SU-DHL-6 (cell line): ENCODE measurements at regions not wholly inside any gene's neighbourhood (a gene's known extent, or its start where the extent isn't known, plus 50 kb on each side); places are given as distances from the start of the nearest gene placed in this dataset.

Experiments used
- H2AFZ ChIP-seq: fragments of 200-600 bp; sonication (generic); 2 replicates; pipeline ENCODE4 v1.6.1; 2014; ENCODE audit warnings: low read depth, mild to moderate bottlenecking, moderate library complexity, mixed read lengths, antibody characterized with exemption, low read length; ENCODE audit not compliant: severe bottlenecking
- H3F3A ChIP-seq: fragments of 200-600 bp; shearing (Covaris generic); 2 replicates; pipeline ENCODE4 v1.6.0; 2016; ENCODE audit warnings: antibody characterized with exemption, mild to moderate bottlenecking; ENCODE audit not compliant: insufficient read depth
- H3K27ac ChIP-seq: fragments of 200-600 bp; sonication (generic); 2 replicates; pipeline ENCODE4 v1.5.1; 2016; ENCODE audit warnings: low read depth, mild to moderate bottlenecking, low read length, moderate library complexity, mixed read lengths
- H3K27me3 ChIP-seq: fragments of 200-600 bp; sonication (generic), shearing (Covaris generic); 2 replicates; pipeline ENCODE4 v1.6.0; 2014; ENCODE audit warnings: mild to moderate bottlenecking, low read length
- H3K36me3 ChIP-seq: fragments of 200-600 bp; sonication (generic); 2 replicates; pipeline ENCODE4 v1.6.1; 2014; ENCODE audit warnings: mild to moderate bottlenecking, low read length, mixed read lengths
- H3K4me2 ChIP-seq: fragments of 300-600, 200-600 bp; shearing (Covaris generic), sonication (generic); 2 replicates; pipeline ENCODE4 v1.6.0; 2014; ENCODE audit warnings: low read length, low read depth, mild to moderate bottlenecking; ENCODE audit not compliant: poor library complexity, severe bottlenecking
- H3K4me3 ChIP-seq: fragments of 200-600 bp; sonication (generic); 2 replicates; pipeline ENCODE4 v1.5.1; 2014; ENCODE audit warnings: antibody characterized with exemption, low read length, mild to moderate bottlenecking, mixed read lengths; ENCODE audit not compliant: insufficient read depth, poor library complexity, severe bottlenecking
- H3K79me2 ChIP-seq: fragments of 200-600 bp; sonication (generic); 2 replicates; pipeline ENCODE4 v1.6.1; 2014; ENCODE audit warnings: mild to moderate bottlenecking, low read length, moderate library complexity; ENCODE audit not compliant: insufficient read depth
- H3K9ac ChIP-seq: fragments of 200-600 bp; sonication (generic); 2 replicates; pipeline ENCODE4 v1.7.0; 2014; ENCODE audit warnings: mild to moderate bottlenecking, low read length
- H3K9me2 ChIP-seq: fragments of 200-600 bp; sonication (generic); replicated peaks from 2 replicates; pipeline ENCODE4 v1.6.1; 2014; ENCODE audit warnings: low read length; ENCODE audit not compliant: insufficient read depth
- H3K9me3 ChIP-seq: fragments of 200-600 bp; sonication (generic); 2 replicates; pipeline ENCODE4 v1.6.1; 2014; ENCODE audit warnings: low read length, mixed read lengths; ENCODE audit not compliant: insufficient read depth
- H4K20me1 ChIP-seq: fragments of 200-600 bp; sonication (generic); 2 replicates; pipeline ENCODE4 v1.6.1; 2014; ENCODE audit warnings: low read depth, mild to moderate bottlenecking, antibody characterized with exemption, low read length, moderate library complexity, mixed read lengths
- CTCF ChIP-seq: fragments of 200-600 bp; sonication (generic); IDR thresholded peaks from one replicate; pipeline ENCODE4 v1.5.1; 2017; ENCODE audit warnings: antibody characterized with exemption, mild to moderate bottlenecking, low read length, moderate library complexity; ENCODE audit not compliant: insufficient read depth, poor library complexity, severe bottlenecking
- EZH2phosphoT487 ChIP-seq: fragments of 200-600 bp; sonication (generic), shearing (Covaris generic); conservative IDR thresholded peaks from 2 replicates; pipeline ENCODE4 v1.6.1; 2018; ENCODE audit warnings: mild to moderate bottlenecking, antibody characterized with exemption, low read length, moderate library complexity, mixed read lengths

GRCh38 chr4:126038502-126039144 is 723.9 kb downstream of the FAT4 start:
- TF ChIP-seq CTCF (no peak), EZH2phosphoT487 (no peak)
- no peaks in the 10 kb centered on the region for H3K36me3 ChIP-seq
- H3K4me3 ChIP-seq = no peak overlapping the region
- H3K27ac ChIP-seq = no peak overlapping the region
- no peak overlapping the region for H3K4me2 ChIP-seq
- no peaks in the 10 kb centered on the region for H3K27me3 ChIP-seq
- H2AFZ ChIP-seq = no peak overlapping the region
- H3K79me2 ChIP-seq = no peaks in the 10 kb centered on the region
- no peaks in the 10 kb centered on the region for H3K9me2 ChIP-seq
- no peaks in the 10 kb centered on the region for H3F3A ChIP-seq
- no peaks in the 10 kb centered on the region for H3K9me3 ChIP-seq
- no peak overlapping the region for H3K9ac ChIP-seq
- no peaks in the 10 kb centered on the region for H4K20me1 ChIP-seq

DNA sequence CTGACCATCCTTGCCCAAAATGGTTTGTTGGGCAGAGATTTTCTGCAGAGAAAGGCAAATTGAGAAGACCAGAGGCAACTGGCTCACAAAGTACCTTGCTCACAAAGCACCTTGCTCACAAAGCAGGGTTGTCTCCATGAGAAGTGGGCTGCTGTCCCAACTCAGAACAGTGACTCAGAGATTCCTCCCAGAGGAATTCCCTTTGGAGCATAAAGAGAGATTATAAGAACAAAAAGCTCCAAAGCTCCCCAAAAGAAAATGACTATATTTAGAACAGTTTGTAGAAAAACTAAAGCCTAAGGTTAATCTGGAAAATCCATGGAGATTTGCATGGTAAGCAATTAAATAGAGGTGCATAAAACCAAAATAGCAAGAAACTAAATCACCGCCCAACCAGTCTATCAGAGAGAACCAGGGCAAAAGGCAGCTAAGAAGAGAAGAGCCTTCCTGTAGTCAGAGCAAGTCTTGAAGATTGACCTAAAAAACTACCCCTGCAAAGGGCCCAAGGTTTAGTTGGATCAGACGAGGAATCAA is 731.4 kb downstream of the FAT4 start:
- Histone ChIP-seq H3K9me2 (no peaks in the 10 kb centered on the region), H3K4me3 (no peak overlapping the region), H3K27ac (no peak overlapping the region), H3K36me3 (no peaks in the 10 kb centered on the region), H4K20me1 (no peaks in the 10 kb centered on the region), H3K4me2 (no peak overlapping the region), H3K9ac (no peak overlapping the region), H3F3A (no peaks in the 10 kb centered on the region), H2AFZ (no peak overlapping the region), H3K27me3 (no peaks in the 10 kb centered on the region), H3K9me3 (no peaks in the 10 kb centered on the region), H3K79me2 (no peaks in the 10 kb centered on the region)
- TF ChIP-seq CTCF = no peak
- no peak for TF ChIP-seq EZH2phosphoT487

DNA sequence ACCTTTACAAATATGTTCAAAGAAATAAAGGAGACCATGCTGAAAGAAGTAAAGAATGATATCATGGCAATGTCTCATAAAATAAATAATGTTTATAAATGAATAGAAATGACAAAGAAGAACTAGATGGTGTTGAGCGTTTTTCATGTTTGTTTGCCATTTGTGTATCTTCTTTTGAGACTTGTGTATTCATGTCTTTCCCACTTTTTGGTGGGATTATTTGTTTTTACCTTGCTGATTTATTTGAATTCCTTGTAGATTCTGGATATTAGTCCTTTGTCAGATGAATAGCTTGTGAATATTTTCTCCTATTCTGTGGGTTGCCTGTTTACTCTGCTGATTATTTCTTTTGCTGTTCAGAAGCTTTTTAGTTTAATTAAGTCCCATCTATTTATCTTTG is 732.4 kb downstream of the FAT4 start:
- Histone ChIP-seq H3F3A (no peaks in the 10 kb centered on the region), H3K79me2 (no peaks in the 10 kb centered on the region), H3K9ac (no peak overlapping the region), H3K27ac (no peak overlapping the region), H2AFZ (no peak overlapping the region), H4K20me1 (no peaks in the 10 kb centered on the region), H3K4me2 (no peak overlapping the region), H3K4me3 (no peak overlapping the region), H3K27me3 (no peaks in the 10 kb centered on the region), H3K9me3 (no peaks in the 10 kb centered on the region), H3K36me3 (no peaks in the 10 kb centered on the region), H3K9me2 (no peaks in the 10 kb centered on the region)
- TF ChIP-seq CTCF (no peak), EZH2phosphoT487 (no peak)
